Parathyroid adenoma (tissue), 2 donors: ENCODE measurements at regions not wholly inside any gene's neighbourhood (a gene's known extent, or its start where the extent isn't known, plus 50 kb on each side); places are given as distances from the start of the nearest gene placed in this dataset.

Experiments
- H2AFZ ChIP-seq: fragments of 300-600 bp; sonication (generic); one replicate; pipeline ENCODE4 v1.7.0; 2017; ENCODE audit warnings: antibody characterized with exemption, mild to moderate bottlenecking
- H3K27ac ChIP-seq: fragments of 300-600 bp; sonication (generic); one replicate; pipeline ENCODE4 v1.7.0; 2017
- H3K27me3 ChIP-seq: fragments of 300-600 bp; sonication (generic); one replicate; pipeline ENCODE4 v1.7.0; 2017; ENCODE audit warnings: low read length; ENCODE audit not compliant: control insufficient read depth, insufficient read depth
- H3K36me3 ChIP-seq: fragments of 300-600 bp; sonication (generic); one replicate; pipeline ENCODE4 v1.7.0; 2017; ENCODE audit warnings: low read length; ENCODE audit not compliant: control insufficient read depth, insufficient read depth
- H3K4me1 ChIP-seq: fragments of 300-600 bp; sonication (generic); one replicate; pipeline ENCODE4 v1.7.0; 2017; ENCODE audit warnings: control low read depth
- H3K4me2 ChIP-seq: fragments of 300-600 bp; sonication (generic); one replicate; pipeline ENCODE4 v1.7.0; 2017; ENCODE audit warnings: low read length
- H3K4me3 ChIP-seq: fragments of 300-600 bp; sonication (generic); one replicate; pipeline ENCODE4 v1.7.0; 2017; ENCODE audit warnings: low read depth, low read length
- H3K79me2 ChIP-seq: fragments of 300-600 bp; sonication (generic); one replicate; pipeline ENCODE4 v1.7.0; 2017; ENCODE audit warnings: control low read depth
- H3K9ac ChIP-seq: fragments of 300-600 bp; sonication (generic); one replicate; pipeline ENCODE4 v1.7.0; 2017; ENCODE audit warnings: mild to moderate bottlenecking
- H3K9me3 ChIP-seq: fragments of 300-600 bp; sonication (generic); one replicate; pipeline ENCODE4 v1.7.0; 2017; ENCODE audit warnings: low read length; ENCODE audit not compliant: control insufficient read depth
- TF ChIP-seq, protein P1 (sequence below): fragments of 300-600 bp; sonication (generic); IDR thresholded peaks from one replicate; pipeline ENCODE4 v1.7.0; 2017; ENCODE audit warnings: antibody characterized with exemption, mild to moderate bottlenecking
- donor health status: primary hyperparathyroidism.

GRCh38 chr1:29971703-29972102 lies 735.4 kb downstream of the PTPRU start:
- Histone ChIP-seq H3K36me3 (no peaks in the 10 kb centered on the region), H3K9me3 (no peaks in the 10 kb centered on the region), H3K27me3 (no peaks in the 10 kb centered on the region), H3K79me2 (no peaks in the 10 kb centered on the region), H2AFZ (no peak overlapping the region), H3K9ac (no peak overlapping the region), H3K27ac (no peak overlapping the region), H3K4me2 (no peak overlapping the region), H3K4me3 (no peak overlapping the region), H3K4me1 (no peaks in the 10 kb centered on the region)
- TF ChIP-seq, protein P1, sequence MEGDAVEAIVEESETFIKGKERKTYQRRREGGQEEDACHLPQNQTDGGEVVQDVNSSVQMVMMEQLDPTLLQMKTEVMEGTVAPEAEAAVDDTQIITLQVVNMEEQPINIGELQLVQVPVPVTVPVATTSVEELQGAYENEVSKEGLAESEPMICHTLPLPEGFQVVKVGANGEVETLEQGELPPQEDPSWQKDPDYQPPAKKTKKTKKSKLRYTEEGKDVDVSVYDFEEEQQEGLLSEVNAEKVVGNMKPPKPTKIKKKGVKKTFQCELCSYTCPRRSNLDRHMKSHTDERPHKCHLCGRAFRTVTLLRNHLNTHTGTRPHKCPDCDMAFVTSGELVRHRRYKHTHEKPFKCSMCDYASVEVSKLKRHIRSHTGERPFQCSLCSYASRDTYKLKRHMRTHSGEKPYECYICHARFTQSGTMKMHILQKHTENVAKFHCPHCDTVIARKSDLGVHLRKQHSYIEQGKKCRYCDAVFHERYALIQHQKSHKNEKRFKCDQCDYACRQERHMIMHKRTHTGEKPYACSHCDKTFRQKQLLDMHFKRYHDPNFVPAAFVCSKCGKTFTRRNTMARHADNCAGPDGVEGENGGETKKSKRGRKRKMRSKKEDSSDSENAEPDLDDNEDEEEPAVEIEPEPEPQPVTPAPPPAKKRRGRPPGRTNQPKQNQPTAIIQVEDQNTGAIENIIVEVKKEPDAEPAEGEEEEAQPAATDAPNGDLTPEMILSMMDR: no peak

DNA sequence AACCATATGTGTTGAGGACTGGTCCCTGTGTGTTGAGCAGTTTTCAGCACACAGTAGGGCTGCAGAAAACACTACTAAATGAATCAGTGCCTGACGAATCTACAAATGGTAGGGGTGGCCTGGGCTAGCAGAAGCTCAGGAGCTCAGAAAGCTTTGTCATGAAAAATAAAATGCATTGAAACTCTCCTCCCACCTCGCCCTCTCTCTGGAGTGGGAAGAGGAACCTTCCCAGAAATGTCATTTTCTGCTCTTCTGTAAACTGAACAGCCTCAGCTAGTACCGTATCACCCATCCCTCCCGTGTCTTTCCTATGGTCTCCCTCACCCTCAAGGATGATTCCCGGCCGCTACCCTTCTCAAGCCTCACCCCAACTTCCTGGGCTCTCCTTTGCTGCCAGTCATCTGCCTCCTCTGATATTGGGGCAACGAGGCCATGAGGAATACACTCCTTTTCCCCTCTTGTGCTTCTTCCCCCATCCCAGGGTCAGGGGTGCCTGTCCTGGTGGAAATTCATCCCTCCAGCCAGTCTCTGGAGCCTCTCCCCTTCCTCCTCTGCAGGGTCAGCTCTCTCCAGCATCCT lies 734.5 kb downstream of the PTPRU start:
- Histone ChIP-seq H3K79me2 (no peaks in the 10 kb centered on the region), H3K27ac (no peak overlapping the region), H3K36me3 (no peaks in the 10 kb centered on the region), H3K4me1 (no peaks in the 10 kb centered on the region), H3K9me3 (no peaks in the 10 kb centered on the region), H3K9ac (no peak overlapping the region), H3K4me3 (no peak overlapping the region), H2AFZ (no peak overlapping the region), H3K4me2 (no peak overlapping the region), H3K27me3 (no peaks in the 10 kb centered on the region)
- TF ChIP-seq, protein P1: no peak

DNA sequence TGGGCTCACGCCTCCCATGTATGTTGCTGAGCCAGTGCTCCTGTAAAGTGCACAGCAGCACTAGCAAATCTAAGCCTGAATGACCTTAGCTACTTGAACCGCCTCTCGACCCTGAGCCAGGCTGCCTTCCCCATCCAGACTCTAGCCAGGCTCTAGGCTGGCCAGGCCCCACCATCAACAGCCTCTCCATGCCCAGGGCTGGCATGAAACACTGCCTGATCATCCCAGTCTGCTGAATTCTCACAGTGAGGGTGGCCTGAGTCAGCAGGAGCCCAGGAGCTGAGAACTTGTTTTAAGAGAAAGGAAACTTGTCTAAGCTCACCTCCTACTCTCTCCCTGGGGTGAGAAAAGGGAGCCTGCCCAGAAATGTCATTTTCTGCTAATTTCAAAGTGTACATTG lies 733.3 kb downstream of the PTPRU start:
- Histone ChIP-seq H3K27me3 (no peaks in the 10 kb centered on the region), H3K4me1 (no peaks in the 10 kb centered on the region), H3K79me2 (no peaks in the 10 kb centered on the region), H3K9ac (no peak overlapping the region), H3K36me3 (no peaks in the 10 kb centered on the region), H2AFZ (no peak overlapping the region), H3K9me3 (no peaks in the 10 kb centered on the region), H3K4me2 (no peak overlapping the region), H3K27ac (no peak overlapping the region), H3K4me3 (no peak overlapping the region)
- TF ChIP-seq, protein P1: no peak

- Histone ChIP-seq H3K4me2 (no peak overlapping the region), H3K4me3 (no peak overlapping the region), H3K79me2 (no peaks in the 10 kb centered on the region), H3K9ac (no peak overlapping the region), H3K36me3 (no peaks in the 10 kb centered on the region), H3K4me1 (no peaks in the 10 kb centered on the region), H3K9me3 (no peaks in the 10 kb centered on the region), H3K27me3 (no peaks in the 10 kb centered on the region), H3K27ac (no peak overlapping the region), H2AFZ (no peak overlapping the region)
- TF ChIP-seq, protein P1: no peak
These were observed 730.9 kb downstream of the PTPRU start for GRCh38 chr1:29967261-29967660.

DNA sequence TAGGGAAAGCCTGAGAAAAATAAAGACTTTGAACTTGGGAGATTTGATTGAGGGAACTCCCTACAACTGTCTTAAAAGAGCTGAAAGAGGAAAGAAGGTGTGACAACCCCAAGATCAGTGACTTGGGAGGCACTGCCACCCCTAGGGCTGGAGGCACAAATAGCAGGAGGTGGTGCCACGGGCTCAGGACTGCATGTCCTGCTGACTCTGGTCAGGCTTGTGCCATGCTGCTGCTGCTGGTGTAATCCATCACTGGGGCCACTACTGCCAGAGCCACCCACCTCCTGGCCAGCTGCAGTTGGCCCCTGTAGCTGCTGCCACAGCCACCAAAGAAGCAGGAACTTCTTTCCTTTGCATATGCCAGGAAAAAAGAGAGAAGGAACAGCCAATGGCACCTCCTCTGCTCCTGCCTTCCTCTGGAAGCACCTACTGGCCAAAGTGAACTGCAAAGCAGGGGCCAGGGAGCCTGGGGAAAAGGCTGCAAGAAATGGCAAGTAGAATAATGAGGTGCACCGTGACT lies 730.3 kb downstream of the PTPRU start:
- Histone ChIP-seq H3K79me2 (no peaks in the 10 kb centered on the region), H3K36me3 (no peaks in the 10 kb centered on the region), H3K4me3 (no peak overlapping the region), H3K27me3 (no peaks in the 10 kb centered on the region), H3K4me2 (no peak overlapping the region), H2AFZ (no peak overlapping the region), H3K27ac (no peak overlapping the region), H3K4me1 (no peaks in the 10 kb centered on the region), H3K9me3 (no peaks in the 10 kb centered on the region), H3K9ac (no peak overlapping the region)
- TF ChIP-seq, protein P1: no peak
